ENCODE measurements at regions not wholly inside any gene's neighbourhood (a gene's known extent, or its start where the extent isn't known, plus 50 kb on each side); places are given as distances from the start of the nearest gene placed in this dataset.

DNA sequence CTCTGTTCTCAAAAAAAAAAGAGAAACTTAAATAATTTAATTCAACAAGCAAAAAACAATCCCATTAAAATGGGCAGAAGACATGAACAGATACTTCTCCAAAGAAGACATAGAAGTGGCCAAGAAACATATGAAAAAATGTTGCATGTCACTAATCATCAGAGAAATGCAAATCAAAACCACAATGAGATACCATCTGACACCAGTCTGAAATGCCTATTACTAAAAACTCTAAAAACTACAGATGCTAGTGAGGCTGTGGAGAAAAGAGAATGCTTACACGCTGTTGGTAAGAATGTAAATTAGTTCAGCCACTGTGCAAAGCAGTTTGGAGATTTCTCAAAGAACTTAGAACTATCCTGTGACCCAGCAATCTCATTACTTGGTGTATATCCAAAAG, 382.9 kb downstream of the OTOL1 start:
- H3K4me1 ChIP-seq, result no peaks in the 10 kb centered on the region
- TF ChIP-seq, protein P1, sequence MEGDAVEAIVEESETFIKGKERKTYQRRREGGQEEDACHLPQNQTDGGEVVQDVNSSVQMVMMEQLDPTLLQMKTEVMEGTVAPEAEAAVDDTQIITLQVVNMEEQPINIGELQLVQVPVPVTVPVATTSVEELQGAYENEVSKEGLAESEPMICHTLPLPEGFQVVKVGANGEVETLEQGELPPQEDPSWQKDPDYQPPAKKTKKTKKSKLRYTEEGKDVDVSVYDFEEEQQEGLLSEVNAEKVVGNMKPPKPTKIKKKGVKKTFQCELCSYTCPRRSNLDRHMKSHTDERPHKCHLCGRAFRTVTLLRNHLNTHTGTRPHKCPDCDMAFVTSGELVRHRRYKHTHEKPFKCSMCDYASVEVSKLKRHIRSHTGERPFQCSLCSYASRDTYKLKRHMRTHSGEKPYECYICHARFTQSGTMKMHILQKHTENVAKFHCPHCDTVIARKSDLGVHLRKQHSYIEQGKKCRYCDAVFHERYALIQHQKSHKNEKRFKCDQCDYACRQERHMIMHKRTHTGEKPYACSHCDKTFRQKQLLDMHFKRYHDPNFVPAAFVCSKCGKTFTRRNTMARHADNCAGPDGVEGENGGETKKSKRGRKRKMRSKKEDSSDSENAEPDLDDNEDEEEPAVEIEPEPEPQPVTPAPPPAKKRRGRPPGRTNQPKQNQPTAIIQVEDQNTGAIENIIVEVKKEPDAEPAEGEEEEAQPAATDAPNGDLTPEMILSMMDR (IDR thresholded peaks at IDR 0.05), result no peak
- H3K27ac ChIP-seq, result no peak overlapping the region
- H3K27me3 ChIP-seq (ENCODE audit: low read depth), result no peaks in the 10 kb centered on the region
- ATAC-seq (no peak), DNase-seq (no peak)
- H3K4me3 ChIP-seq, result no peak overlapping the region
- no peaks in the 10 kb centered on the region for H3K9me3 ChIP-seq
- intact Hi-C loops (cut with DNase I), result no loop called here
- no peaks in the 10 kb centered on the region for H3K36me3 ChIP-seq

DNA sequence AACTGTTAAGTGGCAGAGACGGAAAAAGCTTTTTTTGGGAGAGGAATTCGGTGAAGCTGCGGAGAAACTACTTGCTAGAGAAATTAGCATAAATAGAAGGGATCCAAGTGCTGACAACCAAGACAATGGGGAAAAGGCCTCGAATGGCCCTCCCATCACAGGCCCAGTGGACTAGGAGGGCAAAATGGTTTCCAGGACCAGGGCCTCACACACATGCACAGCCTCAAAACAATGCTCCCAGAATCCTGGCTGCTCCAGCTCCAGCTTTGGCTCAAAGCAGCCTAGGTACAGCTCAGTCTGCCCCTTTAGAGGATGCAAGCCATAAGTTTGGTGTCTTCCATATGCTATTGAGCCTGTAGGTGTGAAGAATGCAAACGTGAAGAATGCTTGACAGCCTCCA, 388.2 kb downstream of the OTOL1 start:
- intact Hi-C loops (cut with DNase I), result no loop called here
- no peak for ATAC-seq

DNA sequence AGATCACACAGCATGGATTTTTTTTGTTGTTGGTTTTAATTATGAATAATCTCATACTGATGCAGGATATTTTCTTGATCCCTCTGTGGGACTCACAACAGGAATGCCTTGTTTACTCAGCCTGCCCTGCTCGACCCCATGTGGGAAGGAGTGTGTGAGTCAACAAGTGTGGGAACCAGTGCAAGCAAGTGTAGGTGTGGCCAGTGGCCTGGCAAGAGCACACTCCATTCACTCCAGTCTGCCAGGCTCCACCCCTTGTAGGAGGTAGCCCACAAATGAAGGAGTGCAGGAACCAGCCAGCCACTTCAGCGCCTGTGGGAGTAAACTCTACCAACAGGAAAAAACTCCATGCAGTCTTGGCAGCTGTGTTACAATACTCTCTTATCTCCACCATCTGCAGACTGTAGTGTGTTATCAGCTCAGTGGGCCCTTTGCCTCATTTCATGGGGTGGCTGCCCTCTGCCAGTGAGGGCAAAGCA, 393.6 kb downstream of the OTOL1 start:
- DNase-seq (peak; percentile 73), ATAC-seq (peak; percentile 90 to 98)
- intact Hi-C loops (cut with DNase I), result no loop called here
- no peaks in the 10 kb centered on the region for H3K27me3 ChIP-seq (ENCODE audit: low read depth)
- H3K27ac ChIP-seq, result no peak overlapping the region
- TF ChIP-seq, protein P1 (IDR thresholded peaks at IDR 0.05), result no peak
- H3K4me1 ChIP-seq, result no peaks in the 10 kb centered on the region
- H3K9me3 ChIP-seq, result peaks cover 5% of the 10 kb centered on the region
- H3K36me3 ChIP-seq, result no peaks in the 10 kb centered on the region
- H3K4me3 ChIP-seq, result no peak overlapping the region

More for the DNA sequence above, 388.2 kb downstream of the OTOL1 start:
- no peaks in the 10 kb centered on the region for H3K36me3 ChIP-seq
- peaks cover 6% of the 10 kb centered on the region for H3K9me3 ChIP-seq
- no peaks in the 10 kb centered on the region for H3K27me3 ChIP-seq (ENCODE audit: low read depth)
- no peak overlapping the region for H3K4me3 ChIP-seq
- no peak for DNase-seq
- H3K27ac ChIP-seq, result no peak overlapping the region
- H3K4me1 ChIP-seq, result no peaks in the 10 kb centered on the region
- TF ChIP-seq, protein P1 (IDR thresholded peaks at IDR 0.05), result no peak

DNA sequence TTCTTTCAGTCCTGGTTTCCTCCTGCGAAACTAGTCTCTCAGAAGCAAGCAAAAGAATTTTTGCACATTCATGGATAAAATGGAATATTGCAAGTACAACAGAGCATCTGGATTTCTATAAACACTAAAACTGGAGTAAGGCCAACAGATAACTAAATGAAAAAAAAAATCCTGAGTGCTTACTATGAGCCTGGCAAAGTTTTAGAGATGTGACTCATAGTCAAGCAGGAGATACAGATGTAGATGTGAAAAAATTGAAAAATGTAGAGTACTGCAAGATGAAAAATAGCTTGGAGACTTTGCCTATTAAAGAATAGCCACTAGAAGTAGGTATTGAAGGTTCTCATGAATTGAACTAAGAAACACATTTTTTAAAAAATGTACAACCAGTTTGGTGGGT, 397.4 kb downstream of the OTOL1 start:
- H3K36me3 ChIP-seq, result no peaks in the 10 kb centered on the region
- ATAC-seq (no peak), DNase-seq (no peak)
- H3K4me3 ChIP-seq, result no peak overlapping the region
- H3K9me3 ChIP-seq, result peaks cover 5% of the 10 kb centered on the region
- TF ChIP-seq, protein P1 (IDR thresholded peaks at IDR 0.05), result no peak
- H3K4me1 ChIP-seq, result no peaks in the 10 kb centered on the region
- intact Hi-C loops (cut with DNase I), result no loop called here
- H3K27ac ChIP-seq, result no peak overlapping the region
- H3K27me3 ChIP-seq (ENCODE audit: low read depth), result no peaks in the 10 kb centered on the region

DNA sequence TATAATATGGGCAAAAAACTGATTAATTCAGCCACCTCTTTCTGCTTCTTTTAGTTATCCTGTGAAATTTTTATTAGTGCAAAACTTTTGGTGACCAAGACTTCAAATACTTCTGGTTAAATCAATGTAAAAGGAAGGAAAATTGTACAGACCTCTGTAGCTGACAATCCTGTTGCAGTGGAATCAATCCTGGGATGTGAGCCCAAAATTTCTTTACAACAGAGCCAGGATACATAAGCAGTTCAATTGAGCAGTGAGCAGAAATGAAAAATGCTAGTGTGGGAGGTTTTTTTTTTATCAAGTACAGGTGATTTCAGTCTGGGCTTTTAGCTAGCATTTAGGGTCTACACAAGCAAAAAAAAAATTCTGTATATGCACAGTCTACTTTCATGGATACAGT, 398.0 kb downstream of the OTOL1 start:
- TF ChIP-seq, protein P1 (IDR thresholded peaks at IDR 0.05), result no peak
- Histone ChIP-seq H3K4me3 (no peak overlapping the region), H3K4me1 (no peaks in the 10 kb centered on the region), H3K36me3 (no peaks in the 10 kb centered on the region), H3K9me3 (peaks cover 5% of the 10 kb centered on the region), H3K27me3 (ENCODE audit: low read depth) (no peaks in the 10 kb centered on the region), H3K27ac (no peak overlapping the region)
- no peak for DNase-seq
- intact Hi-C loops (cut with DNase I), result no loop called here
- no peak for ATAC-seq
